ENCODE measurements at regions not wholly inside any gene's neighbourhood (a gene's known extent, or its start where the extent isn't known, plus 50 kb on each side); places are given as distances from the start of the nearest gene placed in this dataset.

DNA sequence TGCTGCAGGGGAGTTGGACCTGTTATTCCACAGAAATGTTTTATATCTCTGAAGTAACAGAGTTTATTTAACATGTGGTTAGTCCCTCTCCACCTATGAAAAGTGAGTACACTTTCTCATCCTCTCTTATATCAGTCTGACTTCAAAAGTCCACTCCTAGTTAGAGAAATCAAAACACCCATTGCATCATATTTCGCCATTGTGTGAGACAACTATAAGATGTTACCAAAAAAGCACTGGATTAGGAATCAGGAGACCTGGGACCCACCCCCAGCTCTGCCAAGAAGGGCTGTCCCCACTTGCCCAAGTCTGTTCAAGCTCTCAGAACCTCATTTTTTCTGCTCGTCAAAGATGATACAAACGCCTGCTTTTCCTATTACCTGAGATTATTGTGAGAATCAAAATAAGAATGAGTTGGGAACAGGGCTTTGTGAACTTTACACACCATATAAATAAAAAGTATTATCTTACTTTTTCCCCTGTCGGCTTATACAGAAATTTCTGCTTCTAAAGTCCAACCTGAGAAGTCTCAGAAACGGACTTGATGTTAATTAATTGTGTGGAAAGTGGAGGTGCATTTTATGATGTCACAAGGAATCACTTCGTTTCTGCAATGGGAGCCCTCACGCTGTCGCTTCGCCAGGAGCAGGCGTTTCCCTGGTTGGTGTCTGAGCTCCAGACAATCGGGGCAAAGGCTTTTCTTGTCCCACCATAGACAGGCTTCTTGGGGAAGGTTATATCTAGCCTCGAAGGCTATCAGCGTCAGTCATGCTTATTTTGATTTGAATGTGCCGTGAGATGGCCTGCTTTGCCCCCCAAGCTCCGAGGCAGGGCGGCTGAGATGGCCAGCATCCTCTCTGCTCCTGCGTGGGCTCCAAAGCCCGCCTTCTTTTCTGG, 89.6 kb upstream of the ZNF516 start:
- H3K36me3 ChIP-seq (replicated peaks in 1 of 2), result no peaks in the 10 kb centered on the region
- TF ChIP-seq POLR2A (IDR thresholded peaks at IDR 0.05) (no peak), CTCF (IDR thresholded peaks at IDR 0.05) (no peak)
- no peak overlapping the region for H3K4me3 ChIP-seq
- no peak for DNase-seq
- 77 to 80% (median 79%) methylated on average over 17 to 18 of the region's 18 CpGs for WGBS, 4 donors
- H3K4me1 ChIP-seq (replicated peaks in 1 of 2), result peaks cover 0 to 13% of the 10 kb centered on the region in 2 donors
- intact Hi-C loops (cut with DNase I), result no loop called here
- H3K27me3 ChIP-seq, result no peaks in the 10 kb centered on the region
- no peak overlapping the region for H3K27ac ChIP-seq
- no peaks in the 10 kb centered on the region for H3K9me3 ChIP-seq (replicated peaks in 1 of 3)

GRCh38 chr18:76581261-76581660, 86.2 kb upstream of the ZNF516 start:
- no peak for DNase-seq
- TF ChIP-seq POLR2A (IDR thresholded peaks at IDR 0.05), result no peak
- no peak for TF ChIP-seq CTCF (IDR thresholded peaks at IDR 0.05)
- no peaks in the 10 kb centered on the region for H3K9me3 ChIP-seq (replicated peaks in 1 of 3)
- no peaks in the 10 kb centered on the region for H3K4me1 ChIP-seq (replicated peaks in 1 of 2)
- WGBS, 4 donors, result 87 to 93% (median 91%) methylated on average over 3 of the region's 3 CpGs
- H3K27me3 ChIP-seq, result no peaks in the 10 kb centered on the region
- H3K4me3 ChIP-seq, result no peak overlapping the region
- H3K27ac ChIP-seq, result no peak overlapping the region
- no peaks in the 10 kb centered on the region for H3K36me3 ChIP-seq (replicated peaks in 1 of 2)
- intact Hi-C loops (cut with DNase I), result no loop called here

DNA sequence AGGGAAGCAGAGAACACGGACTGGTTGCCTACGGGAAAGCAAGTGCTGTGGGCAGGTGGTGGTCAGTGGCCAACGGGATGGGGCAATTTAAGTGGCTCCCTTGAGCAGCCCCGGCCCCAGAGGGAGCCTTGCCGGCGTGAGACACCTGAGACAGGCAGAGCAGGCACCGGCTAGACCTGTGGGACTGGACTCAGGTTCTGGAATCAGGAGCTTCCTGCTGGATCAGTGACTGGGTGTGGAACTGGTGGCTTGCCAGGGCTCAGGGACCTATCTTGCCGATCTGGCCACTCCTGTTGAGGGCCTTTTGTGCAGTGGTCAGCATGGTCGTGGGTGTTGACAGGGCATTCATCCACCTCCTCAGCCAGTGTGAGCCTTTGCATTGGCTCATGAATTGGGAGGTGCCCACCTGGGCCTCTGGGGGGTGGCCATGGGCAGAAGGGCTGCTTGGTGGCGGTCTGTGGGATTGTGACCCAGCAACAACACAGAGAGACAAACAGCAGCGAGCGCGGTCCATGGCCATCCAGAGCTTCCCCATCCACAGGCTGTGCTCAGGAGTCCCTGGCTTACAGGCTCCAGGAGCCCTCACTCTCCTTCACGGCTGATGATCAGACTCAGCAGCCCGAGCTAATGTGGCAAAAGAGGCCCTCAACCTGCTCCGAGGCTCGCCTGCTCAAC, 85.4 kb upstream of the ZNF516 start:
- Histone ChIP-seq H3K4me3 (no peak overlapping the region), H3K9me3 (replicated peaks in 1 of 3) (no peaks in the 10 kb centered on the region), H3K36me3 (replicated peaks in 1 of 2) (no peaks in the 10 kb centered on the region), H3K4me1 (replicated peaks in 1 of 2) (no peaks in the 10 kb centered on the region), H3K27me3 (no peaks in the 10 kb centered on the region), H3K27ac (no peak overlapping the region)
- WGBS, 4 donors, result 90 to 96% (median 92%) methylated on average over 8 to 17 of the region's 17 CpGs
- intact Hi-C loops (cut with DNase I), result no loop called here
- TF ChIP-seq POLR2A (IDR thresholded peaks at IDR 0.05) (no peak), CTCF (IDR thresholded peaks at IDR 0.05) (no peak)
- DNase-seq, result no peak

DNA sequence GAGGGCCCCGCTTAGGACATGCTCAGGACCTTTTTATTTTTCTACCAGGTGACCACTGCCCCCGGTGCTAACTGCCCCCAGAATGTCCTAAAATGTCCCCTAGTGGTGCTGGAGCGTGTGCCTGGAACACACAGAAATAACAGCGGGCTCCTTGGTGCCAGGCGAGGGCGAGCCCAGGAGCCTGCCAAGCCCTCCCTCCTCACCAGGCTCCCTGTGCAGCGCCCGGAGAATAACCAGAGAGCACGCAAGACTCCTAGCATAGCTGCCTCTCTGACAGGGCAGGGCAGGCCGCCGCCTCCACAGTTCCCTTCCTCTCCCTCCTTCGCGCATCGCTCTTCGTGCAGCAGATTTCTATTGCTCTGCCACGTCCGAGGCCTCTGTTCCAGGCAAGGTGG, 84.3 kb upstream of the ZNF516 start:
- Histone ChIP-seq H3K9me3 (replicated peaks in 1 of 3) (no peaks in the 10 kb centered on the region), H3K4me3 (no peak overlapping the region), H3K4me1 (replicated peaks in 1 of 2) (no peaks in the 10 kb centered on the region), H3K36me3 (replicated peaks in 1 of 2) (no peaks in the 10 kb centered on the region), H3K27ac (no peak overlapping the region), H3K27me3 (no peaks in the 10 kb centered on the region)
- DNase-seq, result no peak
- TF ChIP-seq POLR2A (IDR thresholded peaks at IDR 0.05), result no peak
- no peak for TF ChIP-seq CTCF (IDR thresholded peaks at IDR 0.05)
- intact Hi-C loops (cut with DNase I), result no loop called here
- WGBS, 4 donors, result 85 to 95% (median 90%) methylated on average over 10 to 17 of the region's 17 CpGs

All from adrenal gland (tissue), 9 donors.